ENCODE measurements at regions not wholly inside any gene's neighbourhood (a gene's known extent, or its start where the extent isn't known, plus 50 kb on each side); places are given as distances from the start of the nearest gene placed in this dataset.

GRCh38 chr15:46795685-46796084, 921.6 kb upstream of the SEMA6D start:
- no peak for TF ChIP-seq HDAC6 (IDR thresholded peaks at IDR 0.05; ENCODE audit: unreplicated experiment)
- no peak for TF ChIP-seq JUND (IDR thresholded peaks at IDR 0.05; ENCODE audit: low read depth, low read length)
- TF ChIP-seq, protein P1, sequence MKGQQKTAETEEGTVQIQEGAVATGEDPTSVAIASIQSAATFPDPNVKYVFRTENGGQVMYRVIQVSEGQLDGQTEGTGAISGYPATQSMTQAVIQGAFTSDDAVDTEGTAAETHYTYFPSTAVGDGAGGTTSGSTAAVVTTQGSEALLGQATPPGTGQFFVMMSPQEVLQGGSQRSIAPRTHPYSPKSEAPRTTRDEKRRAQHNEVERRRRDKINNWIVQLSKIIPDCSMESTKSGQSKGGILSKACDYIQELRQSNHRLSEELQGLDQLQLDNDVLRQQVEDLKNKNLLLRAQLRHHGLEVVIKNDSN (IDR thresholded peaks at IDR 0.05; ENCODE audit: borderline replicate concordance, extremely low read length, insufficient read depth, low read depth, low read length): no peak
- no peak for TF ChIP-seq BHLHE40 (IDR thresholded peaks at IDR 0.05; ENCODE audit: borderline replicate concordance in 1 of 2, low read depth in 2 of 2, low read length in 1 of 2)
- no peak for TF ChIP-seq CTCF (IDR thresholded peaks at IDR 0.05 in 2 of 3, conservative IDR thresholded peaks at IDR 0.05 in 1 of 3; ENCODE audit: control insufficient read depth in 2 of 3, extremely low read depth in 1 of 3, insufficient read depth in 1 of 3, low read depth in 3 of 3, low read length in 3 of 3)
- TF ChIP-seq RFX5 (IDR thresholded peaks at IDR 0.05; ENCODE audit: low read depth, low read length): no peak
- no peak for TF ChIP-seq RCOR1 (conservative IDR thresholded peaks at IDR 0.05; ENCODE audit: low read depth, low read length)
- TF ChIP-seq TARDBP (IDR thresholded peaks at IDR 0.05; ENCODE audit: borderline replicate concordance): no peak
- no peak for TF ChIP-seq TCF12 (IDR thresholded peaks at IDR 0.05; ENCODE audit: low read depth, low read length)
- TF ChIP-seq ZBTB11 (CRISPR knock-in tag; IDR thresholded peaks at IDR 0.05): no peak
- TF ChIP-seq HSF1 (IDR thresholded peaks at IDR 0.05; ENCODE audit: low read depth, low read length): no peak
- TF ChIP-seq STAT3 (IDR thresholded peaks at IDR 0.05; ENCODE audit: low read depth, low read length): no peak

All from GM12878 (cell line).